Stimulated activated naive B cell treated with anti-CD40 and anti-IgM and Interleukin-4, amounts not matched to agents 10 μg/mL and 1 μg/mL and 100 μg/mL, for 72 hours (primary cell): ENCODE measurements at regions not wholly inside any gene's neighbourhood (a gene's known extent, or its start where the extent isn't known, plus 50 kb on each side); places are given as distances from the start of the nearest gene placed in this dataset.
"Not testable (repeated sequence)": the region's sequence is repeated elsewhere in the genome, so short reads cannot be mapped to it uniquely, and the experiment has no call there.

Experiments
- ATAC-seq, 2 donors: fragments of 150-1000 bp; cut with Tn5 transposase; replicated peaks; 2 replicates each; pipeline ENCODE4 v1.10.0; 2021; ENCODE audit warnings: moderate library complexity in 1 of 2
- DNase-seq: peaks from one replicate; pipeline ENCODE4 v3.0.0; 2021
- H3K27ac Mint-ChIP-seq: one replicate; pipeline ENCODE4 v1.8.0; 2022; ENCODE audit warnings: mild to moderate bottlenecking, mixed read lengths
- H3K27me3 Mint-ChIP-seq, 2 donors: one replicate each; pipeline ENCODE4 v1.8.0; 2022; ENCODE audit warnings: mixed read lengths in 2 of 2
- H3K36me3 Mint-ChIP-seq, 2 donors: one replicate each; pipeline ENCODE4 v1.8.0; 2022; ENCODE audit warnings: mixed read lengths in 2 of 2, mild to moderate bottlenecking in 1 of 2
- H3K4me1 Mint-ChIP-seq, 2 donors: one replicate each; pipeline ENCODE4 v1.8.0; 2022; ENCODE audit warnings: mixed read lengths in 2 of 2, mild to moderate bottlenecking in 1 of 2
- H3K4me3 Mint-ChIP-seq, 2 donors: one replicate each; pipeline ENCODE4 v1.8.0; 2022; ENCODE audit warnings: mild to moderate bottlenecking in 2 of 2, mixed read lengths in 2 of 2, moderate library complexity in 1 of 2
- H3K9me3 Mint-ChIP-seq, 2 donors: one replicate each; pipeline ENCODE4 v1.8.0; 2022; ENCODE audit warnings: mixed read lengths in 2 of 2, mild to moderate bottlenecking in 1 of 2

DNA sequence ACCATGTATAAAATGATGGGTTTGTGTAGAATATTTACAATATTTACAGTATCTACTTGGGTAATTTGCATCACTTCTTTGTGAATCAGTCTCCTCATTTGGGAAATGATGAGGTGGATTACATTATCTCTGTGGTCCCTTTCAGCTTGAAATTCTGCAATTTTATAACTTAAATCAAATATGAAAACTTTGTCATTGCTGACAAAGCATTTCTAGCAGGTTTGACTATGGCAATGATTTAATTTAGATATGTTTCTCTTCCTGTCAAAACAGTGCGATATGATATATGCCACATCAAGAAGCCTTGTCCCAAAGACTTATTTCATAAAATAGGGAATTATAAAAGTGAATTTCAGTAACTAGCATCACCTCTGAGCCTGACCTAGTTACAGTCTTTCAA lies 315.8 kb upstream of the MEIS2 start:
- Mint-ChIP-seq H3K27me3 (no peaks in the 10 kb centered on the region), H3K4me1 (no peaks in the 10 kb centered on the region), H3K27ac (no peak overlapping the region), H3K4me3 (no peak overlapping the region), H3K36me3 (no peaks in the 10 kb centered on the region), H3K9me3 (peaks cover under 1% of the 10 kb centered on the region in 2 donors)
- no peak for DNase-seq
- no peak for ATAC-seq

DNA sequence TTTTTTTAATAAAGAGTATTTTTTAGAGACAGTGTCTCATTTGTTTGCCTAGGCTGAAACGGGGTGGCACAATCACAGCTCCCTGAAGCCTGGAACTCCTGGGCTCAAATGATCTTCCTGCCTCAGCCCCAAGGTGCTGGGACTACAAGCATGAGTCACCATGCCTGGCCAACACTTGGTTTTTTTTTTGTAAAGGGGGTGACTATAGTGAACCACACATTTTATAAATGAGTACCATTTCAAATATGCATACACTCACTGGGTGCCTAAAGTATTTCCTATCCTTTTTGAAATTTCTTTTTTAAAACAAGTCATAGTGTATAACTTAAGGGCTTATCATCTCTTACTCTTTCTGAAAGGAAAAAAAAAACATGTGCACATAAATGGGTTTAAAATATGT lies 325.2 kb upstream of the MEIS2 start:
- DNase-seq (no peak), ATAC-seq (no peak)
- H3K36me3 Mint-ChIP-seq, result no peaks in the 10 kb centered on the region
- no peaks in the 10 kb centered on the region for H3K27me3 Mint-ChIP-seq
- H3K4me1 Mint-ChIP-seq, result no peaks in the 10 kb centered on the region
- H3K27ac Mint-ChIP-seq, result no peak overlapping the region
- H3K4me3 Mint-ChIP-seq, result no peak overlapping the region
- H3K9me3 Mint-ChIP-seq, result no peaks in the 10 kb centered on the region

- not testable (repeated sequence) for ATAC-seq, H3K36me3 Mint-ChIP-seq, H3K9me3 Mint-ChIP-seq, H3K4me3 Mint-ChIP-seq, H3K27me3 Mint-ChIP-seq, H3K4me1 Mint-ChIP-seq, DNase-seq, H3K27ac Mint-ChIP-seq
Measured at GRCh38 chr15:37427393-37427792, 327.0 kb upstream of the MEIS2 start.

GRCh38 chr15:37446921-37447320 lies 346.6 kb upstream of the MEIS2 start:
- no peak overlapping the region for H3K4me3 Mint-ChIP-seq
- no peaks in the 10 kb centered on the region for H3K36me3 Mint-ChIP-seq
- DNase-seq (no peak), ATAC-seq (no peak)
- H3K27ac Mint-ChIP-seq, result no peak overlapping the region
- H3K9me3 Mint-ChIP-seq, result peaks cover 3 to 4% of the 10 kb centered on the region in 2 donors
- H3K27me3 Mint-ChIP-seq, result no peaks in the 10 kb centered on the region
- no peaks in the 10 kb centered on the region for H3K4me1 Mint-ChIP-seq

- DNase-seq, result no peak
Measured at GRCh38 chr15:37452498-37452897, 352.1 kb upstream of the MEIS2 start.

DNA sequence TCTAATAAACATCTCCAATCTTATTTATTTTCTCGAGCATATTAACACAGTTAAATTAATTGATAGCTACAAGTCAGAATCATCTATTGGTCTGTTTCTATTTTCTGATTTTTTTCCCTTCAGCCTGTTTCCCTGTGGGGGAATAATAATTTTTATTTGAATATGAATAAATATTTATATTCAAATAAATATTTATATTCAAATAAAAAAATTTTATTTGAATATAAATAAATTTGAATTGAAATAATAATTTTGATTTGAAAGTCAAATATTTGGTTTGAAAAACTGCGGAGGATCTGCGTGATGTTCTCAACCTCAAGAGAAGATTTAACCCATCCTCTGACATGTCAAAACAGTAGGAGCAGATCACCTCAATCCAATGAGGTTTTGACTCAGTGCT lies 380.1 kb upstream of the MEIS2 start:
- Mint-ChIP-seq H3K9me3 (peaks cover 5 to 6% of the 10 kb centered on the region in 2 donors), H3K27me3 (no peaks in the 10 kb centered on the region), H3K27ac (no peak overlapping the region), H3K4me1 (no peaks in the 10 kb centered on the region), H3K36me3 (no peaks in the 10 kb centered on the region), H3K4me3 (no peak overlapping the region)
- ATAC-seq (no peak), DNase-seq (no peak)

More at GRCh38 chr15:37452498-37452897, 352.1 kb upstream of the MEIS2 start:
- Mint-ChIP-seq H3K9me3 (peaks cover 7 to 12% of the 10 kb centered on the region in 2 donors), H3K27me3 (no peaks in the 10 kb centered on the region), H3K27ac (no peak overlapping the region), H3K36me3 (no peaks in the 10 kb centered on the region), H3K4me1 (no peaks in the 10 kb centered on the region), H3K4me3 (no peak overlapping the region)
- ATAC-seq, result no peak

- ATAC-seq (no peak), DNase-seq (no peak)
- H3K36me3 Mint-ChIP-seq, result no peaks in the 10 kb centered on the region
- peaks cover 5 to 6% of the 10 kb centered on the region in 2 donors for H3K9me3 Mint-ChIP-seq
- H3K27ac Mint-ChIP-seq, result no peak overlapping the region
- H3K27me3 Mint-ChIP-seq, result no peaks in the 10 kb centered on the region
- H3K4me1 Mint-ChIP-seq, result no peaks in the 10 kb centered on the region
- H3K4me3 Mint-ChIP-seq, result no peak overlapping the region
Measured at GRCh38 chr15:37481126-37481525, 380.8 kb upstream of the MEIS2 start.

DNA sequence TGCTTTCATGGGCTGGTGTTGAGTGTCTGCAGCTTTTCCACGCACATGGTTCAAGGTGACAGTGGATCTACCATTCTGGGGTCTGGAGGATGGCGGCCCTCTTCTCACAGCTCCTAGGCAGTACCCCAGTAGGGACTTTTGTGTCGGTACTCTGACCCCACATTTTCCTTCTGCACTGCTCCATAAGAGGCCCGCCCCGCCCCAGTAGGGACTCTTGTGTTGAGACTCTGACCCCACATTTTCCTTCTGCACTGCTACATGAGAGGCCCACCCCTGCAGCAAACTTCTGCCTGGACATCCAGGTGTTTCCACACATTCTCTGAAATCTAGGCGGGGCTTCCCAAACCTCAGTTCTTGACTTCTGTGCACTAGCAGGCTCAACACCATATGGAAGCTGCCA lies 383.4 kb upstream of the MEIS2 start:
- DNase-seq, result no peak
- Mint-ChIP-seq H3K9me3 (peaks cover 5 to 6% of the 10 kb centered on the region in 2 donors), H3K27me3 (no peaks in the 10 kb centered on the region), H3K4me3 (no peak overlapping the region), H3K4me1 (no peaks in the 10 kb centered on the region), H3K36me3 (no peaks in the 10 kb centered on the region), H3K27ac (no peak overlapping the region)
- no peak for ATAC-seq

DNA sequence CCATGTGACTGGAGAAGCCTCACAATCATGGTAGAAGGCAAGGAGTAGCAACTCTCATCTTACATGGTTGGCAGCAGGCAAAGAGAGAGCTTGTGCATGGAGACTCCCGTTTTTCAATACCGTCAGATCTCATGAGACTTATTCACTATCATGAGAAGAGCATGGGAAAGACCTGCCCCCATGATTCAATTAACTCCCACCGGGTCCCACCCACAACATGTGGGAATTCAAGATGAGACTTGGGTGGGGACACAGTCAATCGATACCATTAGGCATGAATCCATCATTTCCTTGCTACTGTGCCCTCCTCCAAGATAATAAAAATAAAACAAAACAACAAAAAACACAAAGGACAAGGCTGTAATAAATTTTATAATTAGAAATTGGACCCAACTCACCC lies 384.7 kb upstream of the MEIS2 start:
- Mint-ChIP-seq H3K4me1 (no peaks in the 10 kb centered on the region), H3K36me3 (no peaks in the 10 kb centered on the region), H3K27ac (no peak overlapping the region), H3K27me3 (no peaks in the 10 kb centered on the region), H3K4me3 (no peak overlapping the region), H3K9me3 (peaks cover 9% of the 10 kb centered on the region in 2 donors)
- ATAC-seq (no peak), DNase-seq (no peak)

DNA sequence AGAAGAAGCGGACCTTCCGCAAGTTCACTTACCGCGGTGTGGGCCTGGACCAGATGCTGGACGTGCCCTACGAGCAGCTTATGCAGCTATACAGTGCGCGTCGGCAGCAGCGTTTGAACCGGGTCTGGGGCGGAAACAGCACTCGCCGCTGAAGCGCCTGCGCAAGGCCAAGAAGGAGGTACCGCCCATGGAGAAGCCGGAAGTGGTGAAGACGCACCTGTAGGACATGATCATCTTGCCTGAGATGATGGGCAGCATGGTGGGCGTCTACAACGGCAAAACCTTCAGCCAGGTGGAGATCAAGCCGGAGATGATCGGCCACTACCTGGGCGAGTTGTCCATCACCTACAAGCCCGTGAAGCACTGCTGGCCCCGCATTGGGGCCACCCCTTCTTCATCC lies 390.4 kb upstream of the MEIS2 start:
- Mint-ChIP-seq H3K36me3 (no peaks in the 10 kb centered on the region), H3K4me1 (no peaks in the 10 kb centered on the region), H3K27ac (no peak overlapping the region), H3K4me3 (no peak overlapping the region), H3K9me3 (peaks cover 9 to 14% of the 10 kb centered on the region in 2 donors), H3K27me3 (no peaks in the 10 kb centered on the region)
- DNase-seq (no peak), ATAC-seq (no peak)

DNA sequence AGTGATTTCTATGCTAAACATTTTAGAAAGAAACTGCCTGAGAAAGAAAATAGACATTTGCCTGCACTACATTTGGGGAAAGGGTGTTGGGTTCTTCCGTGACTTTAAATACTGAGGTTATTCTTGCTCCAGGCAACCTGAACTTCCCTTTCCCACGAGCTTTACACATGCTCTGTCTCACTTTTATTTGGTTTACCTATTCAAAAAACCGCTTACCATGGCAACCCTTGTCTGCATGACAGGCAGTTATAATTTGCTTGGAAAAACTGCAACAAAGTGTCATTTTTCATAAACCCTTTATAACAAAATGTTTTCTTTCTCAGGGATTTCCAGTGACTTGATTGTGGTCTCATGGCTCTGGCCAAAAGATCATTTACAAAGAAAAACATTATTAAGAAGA lies 416.3 kb upstream of the MEIS2 start:
- Mint-ChIP-seq H3K9me3 (peaks cover 0 to 2% of the 10 kb centered on the region in 2 donors), H3K36me3 (no peaks in the 10 kb centered on the region), H3K4me1 (no peaks in the 10 kb centered on the region), H3K4me3 (no peak overlapping the region), H3K27me3 (no peaks in the 10 kb centered on the region), H3K27ac (no peak overlapping the region)
- no peak for ATAC-seq
- no peak for DNase-seq

- DNase-seq, result no peak
- Mint-ChIP-seq H3K27ac (no peak overlapping the region), H3K4me1 (no peaks in the 10 kb centered on the region), H3K27me3 (no peaks in the 10 kb centered on the region), H3K36me3 (no peaks in the 10 kb centered on the region), H3K9me3 (peaks cover 0 to 3% of the 10 kb centered on the region in 2 donors), H3K4me3 (no peak overlapping the region)
- no peak for ATAC-seq
Measured at GRCh38 chr15:37517191-37517895, 417.0 kb upstream of the MEIS2 start.

- ATAC-seq (no peak), DNase-seq (no peak)
- no peaks in the 10 kb centered on the region for H3K4me1 Mint-ChIP-seq
- H3K27me3 Mint-ChIP-seq, result no peaks in the 10 kb centered on the region
- no peaks in the 10 kb centered on the region for H3K36me3 Mint-ChIP-seq
- no peak overlapping the region for H3K4me3 Mint-ChIP-seq
- no peak overlapping the region for H3K27ac Mint-ChIP-seq
- peaks cover 1 to 3% of the 10 kb centered on the region in 2 donors for H3K9me3 Mint-ChIP-seq
Measured at GRCh38 chr15:37518436-37518835, 416.0 kb upstream of the TMCO5A start.

DNA sequence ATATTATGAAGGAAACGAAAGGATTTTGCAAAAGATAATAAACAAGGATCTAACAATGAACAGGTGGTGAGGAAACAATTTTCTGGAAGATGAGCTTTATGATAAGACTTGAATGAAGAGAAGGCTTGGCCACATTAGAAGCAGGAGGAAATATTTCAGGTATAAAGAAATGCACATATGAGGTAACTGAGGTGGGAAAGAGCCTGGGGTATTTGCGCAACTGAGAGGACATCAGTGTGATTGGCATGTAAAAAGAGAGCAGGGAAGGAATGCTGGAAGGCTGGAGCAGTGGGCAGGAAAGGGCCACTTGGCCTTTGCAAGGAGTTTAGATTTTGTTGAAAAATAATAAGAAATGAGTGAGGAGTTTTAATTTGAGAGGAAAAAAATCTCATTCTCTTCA lies 414.4 kb upstream of the TMCO5A start:
- no peak for DNase-seq
- Mint-ChIP-seq H3K36me3 (no peaks in the 10 kb centered on the region), H3K4me3 (no peak overlapping the region), H3K4me1 (no peaks in the 10 kb centered on the region), H3K9me3 (peaks cover 2 to 3% of the 10 kb centered on the region in 2 donors), H3K27ac (no peak overlapping the region), H3K27me3 (no peaks in the 10 kb centered on the region)
- ATAC-seq, result no peak

DNA sequence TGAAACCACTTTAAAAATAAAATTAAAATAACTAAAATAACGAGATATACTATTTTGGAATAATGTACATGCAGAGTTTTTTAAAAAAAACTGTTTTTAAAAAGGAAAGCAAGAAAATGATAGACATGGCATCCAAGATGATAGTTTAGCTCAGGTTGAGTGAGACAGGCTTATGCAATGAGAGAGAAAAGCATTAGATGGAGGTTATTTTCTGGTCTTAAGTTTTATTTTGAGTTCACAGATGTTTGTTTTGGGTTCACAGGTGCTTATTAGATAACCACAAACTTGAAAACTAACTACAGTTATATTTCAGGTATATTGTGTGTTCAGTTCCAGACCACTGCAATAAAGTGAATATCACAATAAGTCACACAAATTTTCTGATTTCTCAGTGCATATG lies 413.6 kb upstream of the TMCO5A start:
- Mint-ChIP-seq H3K9me3 (peaks cover 2 to 3% of the 10 kb centered on the region in 2 donors), H3K4me3 (no peak overlapping the region), H3K36me3 (no peaks in the 10 kb centered on the region), H3K27ac (no peak overlapping the region), H3K27me3 (no peaks in the 10 kb centered on the region), H3K4me1 (no peaks in the 10 kb centered on the region)
- ATAC-seq (no peak), DNase-seq (no peak)

- Mint-ChIP-seq H3K4me1 (no peaks in the 10 kb centered on the region), H3K36me3 (no peaks in the 10 kb centered on the region), H3K27me3 (no peaks in the 10 kb centered on the region), H3K4me3 (no peak overlapping the region), H3K27ac (no peak overlapping the region), H3K9me3 (peaks cover 2 to 3% of the 10 kb centered on the region in 2 donors)
- ATAC-seq (no peak), DNase-seq (no peak)
Measured at GRCh38 chr15:37524601-37525000, 409.8 kb upstream of the TMCO5A start.
